22Rv1 (cell line): ENCODE measurements at regions not wholly inside any gene's neighbourhood (a gene's known extent, or its start where the extent isn't known, plus 50 kb on each side); places are given as distances from the start of the nearest gene placed in this dataset.

Source experiments
- ZFX ChIP-seq: fragments of 450-650 bp; IDR thresholded peaks from 2 replicates; pipeline ENCODE4 v1.6.1; 2017; ENCODE audit warnings: antibody characterized with exemption, borderline replicate concordance
- TF ChIP-seq, protein P1 (sequence below): fragments of 450-650 bp; IDR thresholded peaks from 2 replicates; pipeline ENCODE4 v1.5.1; 2017; ENCODE audit warnings: mild to moderate bottlenecking

DNA sequence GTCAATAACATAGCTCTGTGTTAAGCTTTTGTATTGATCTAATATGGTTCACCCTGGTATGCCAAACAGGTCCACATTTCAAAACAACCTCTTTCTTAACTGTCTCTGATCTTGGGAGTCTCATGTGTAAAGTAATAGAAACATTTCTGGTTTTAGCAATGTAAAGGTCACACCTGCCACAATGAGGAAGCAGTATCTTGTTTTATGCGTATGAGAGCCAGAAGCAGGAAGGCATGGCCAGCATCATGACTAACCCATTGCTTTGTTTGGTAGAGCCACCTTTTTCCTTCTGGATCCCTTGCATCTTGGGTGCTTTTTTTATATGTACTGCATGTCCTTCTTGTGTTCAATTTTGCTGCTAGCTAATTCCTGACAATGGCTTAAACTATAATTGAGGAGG, 411.3 kb upstream of the SEMA3C start:
- TF ChIP-seq, protein P1, sequence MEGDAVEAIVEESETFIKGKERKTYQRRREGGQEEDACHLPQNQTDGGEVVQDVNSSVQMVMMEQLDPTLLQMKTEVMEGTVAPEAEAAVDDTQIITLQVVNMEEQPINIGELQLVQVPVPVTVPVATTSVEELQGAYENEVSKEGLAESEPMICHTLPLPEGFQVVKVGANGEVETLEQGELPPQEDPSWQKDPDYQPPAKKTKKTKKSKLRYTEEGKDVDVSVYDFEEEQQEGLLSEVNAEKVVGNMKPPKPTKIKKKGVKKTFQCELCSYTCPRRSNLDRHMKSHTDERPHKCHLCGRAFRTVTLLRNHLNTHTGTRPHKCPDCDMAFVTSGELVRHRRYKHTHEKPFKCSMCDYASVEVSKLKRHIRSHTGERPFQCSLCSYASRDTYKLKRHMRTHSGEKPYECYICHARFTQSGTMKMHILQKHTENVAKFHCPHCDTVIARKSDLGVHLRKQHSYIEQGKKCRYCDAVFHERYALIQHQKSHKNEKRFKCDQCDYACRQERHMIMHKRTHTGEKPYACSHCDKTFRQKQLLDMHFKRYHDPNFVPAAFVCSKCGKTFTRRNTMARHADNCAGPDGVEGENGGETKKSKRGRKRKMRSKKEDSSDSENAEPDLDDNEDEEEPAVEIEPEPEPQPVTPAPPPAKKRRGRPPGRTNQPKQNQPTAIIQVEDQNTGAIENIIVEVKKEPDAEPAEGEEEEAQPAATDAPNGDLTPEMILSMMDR = no peak
- TF ChIP-seq ZFX = no peak
